ENCODE measurements at regions not wholly inside any gene's neighbourhood (a gene's known extent, or its start where the extent isn't known, plus 50 kb on each side); places are given as distances from the start of the nearest gene placed in this dataset.

DNA sequence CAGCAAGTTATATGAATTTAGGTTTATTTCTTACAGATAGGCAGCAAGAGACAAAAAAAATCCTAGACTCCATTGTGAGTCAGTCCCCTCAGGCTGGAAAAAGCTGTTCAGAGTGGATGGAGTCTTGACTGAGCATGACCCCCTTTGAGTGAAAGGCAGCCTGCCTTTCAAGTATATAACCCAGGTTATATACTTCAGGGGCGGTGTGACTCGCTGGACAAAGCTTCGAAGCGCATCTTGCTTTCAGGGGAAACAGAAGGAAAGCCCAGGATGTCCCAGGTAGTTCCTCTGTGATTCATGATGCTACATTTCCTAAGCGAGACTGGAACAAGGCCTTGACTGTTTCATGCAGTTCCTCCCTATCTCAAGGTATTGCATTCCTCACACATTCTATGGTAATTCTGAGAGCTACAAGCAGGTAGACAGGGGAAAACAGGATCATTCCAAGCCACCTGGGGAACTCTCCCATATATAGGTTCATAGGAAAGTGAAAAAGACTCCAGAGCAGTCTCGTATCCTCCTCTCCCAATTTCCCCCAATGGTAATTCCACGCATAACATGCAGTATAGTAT lies 1244.1 kb upstream of the CDH6 start:
- no peak for TF ChIP-seq GLIS3 (CRISPR knock-in tag; IDR thresholded peaks at IDR 0.05)
- no peak for TF ChIP-seq ISL1 (CRISPR knock-in tag; IDR thresholded peaks at IDR 0.05)
- TF ChIP-seq RARB (CRISPR knock-in tag; IDR thresholded peaks at IDR 0.05): no peak
- TF ChIP-seq ARNTL (CRISPR knock-in tag; IDR thresholded peaks at IDR 0.05; ENCODE audit: borderline replicate concordance, low read depth): no peak
- no peak for TF ChIP-seq ZNF8 (CRISPR knock-in tag; IDR thresholded peaks at IDR 0.05)
- no peak for TF ChIP-seq ZNF70 (CRISPR knock-in tag; IDR thresholded peaks at IDR 0.05)
- no peak for TF ChIP-seq TOX (CRISPR knock-in tag; IDR thresholded peaks at IDR 0.05; ENCODE audit: borderline replicate concordance)
- TF ChIP-seq ZFP3 (CRISPR knock-in tag; IDR thresholded peaks at IDR 0.05): no peak
- TF ChIP-seq ZFP30 (CRISPR knock-in tag; IDR thresholded peaks at IDR 0.05): no peak
- TF ChIP-seq ZC3H10 (CRISPR knock-in tag; IDR thresholded peaks at IDR 0.05): no peak
- no peak for TF ChIP-seq OSR1 (CRISPR knock-in tag; IDR thresholded peaks at IDR 0.05)
- no peak for TF ChIP-seq PATZ1 (CRISPR knock-in tag; IDR thresholded peaks at IDR 0.05; ENCODE audit: borderline replicate concordance)

Measured in SK-N-SH treated with all-trans-retinoic acid at 6 μM for 48 hours (cell line).